ENCODE measurements at regions not wholly inside any gene's neighbourhood (a gene's known extent, or its start where the extent isn't known, plus 50 kb on each side); places are given as distances from the start of the nearest gene placed in this dataset.
"Not testable (repeated sequence)": the region's sequence is repeated elsewhere in the genome, so short reads cannot be mapped to it uniquely, and the experiment has no call there.

DNA sequence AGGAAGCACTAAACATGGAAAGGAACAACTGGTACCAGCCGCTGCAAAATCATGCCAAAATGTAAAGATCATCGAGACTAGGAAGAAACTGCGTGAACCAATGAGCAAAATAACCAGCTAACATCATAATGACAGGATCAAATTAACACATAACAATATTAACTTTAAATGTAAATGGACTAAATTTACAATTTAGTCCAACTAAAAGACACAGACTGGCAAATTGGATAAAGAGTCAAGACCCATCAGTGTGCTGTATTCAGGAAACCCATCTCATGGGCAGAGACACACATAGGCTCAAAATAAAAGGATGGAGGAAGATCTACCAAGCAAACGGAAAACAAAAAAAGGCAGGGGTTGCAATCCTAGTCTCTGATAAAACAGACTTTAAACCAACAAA is 242.2 kb upstream of the CNR1 start:
- not testable (repeated sequence) for TF ChIP-seq EP300, POLR2AphosphoS5, POLR2A (IDR thresholded peaks at IDR 0.05)
- TF ChIP-seq, protein P1, sequence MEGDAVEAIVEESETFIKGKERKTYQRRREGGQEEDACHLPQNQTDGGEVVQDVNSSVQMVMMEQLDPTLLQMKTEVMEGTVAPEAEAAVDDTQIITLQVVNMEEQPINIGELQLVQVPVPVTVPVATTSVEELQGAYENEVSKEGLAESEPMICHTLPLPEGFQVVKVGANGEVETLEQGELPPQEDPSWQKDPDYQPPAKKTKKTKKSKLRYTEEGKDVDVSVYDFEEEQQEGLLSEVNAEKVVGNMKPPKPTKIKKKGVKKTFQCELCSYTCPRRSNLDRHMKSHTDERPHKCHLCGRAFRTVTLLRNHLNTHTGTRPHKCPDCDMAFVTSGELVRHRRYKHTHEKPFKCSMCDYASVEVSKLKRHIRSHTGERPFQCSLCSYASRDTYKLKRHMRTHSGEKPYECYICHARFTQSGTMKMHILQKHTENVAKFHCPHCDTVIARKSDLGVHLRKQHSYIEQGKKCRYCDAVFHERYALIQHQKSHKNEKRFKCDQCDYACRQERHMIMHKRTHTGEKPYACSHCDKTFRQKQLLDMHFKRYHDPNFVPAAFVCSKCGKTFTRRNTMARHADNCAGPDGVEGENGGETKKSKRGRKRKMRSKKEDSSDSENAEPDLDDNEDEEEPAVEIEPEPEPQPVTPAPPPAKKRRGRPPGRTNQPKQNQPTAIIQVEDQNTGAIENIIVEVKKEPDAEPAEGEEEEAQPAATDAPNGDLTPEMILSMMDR (IDR thresholded peaks at IDR 0.05) = not testable (repeated sequence)
